GM23248 (cell line): ENCODE measurements at regions not wholly inside any gene's neighbourhood (a gene's known extent, or its start where the extent isn't known, plus 50 kb on each side); places are given as distances from the start of the nearest gene placed in this dataset.

ENCODE experiments used
- EZH2 ChIP-seq: fragments of 200-600 bp; sonication (generic); IDR thresholded peaks from 2 replicates; pipeline ENCODE4 v1.6.1; 2018; ENCODE audit warnings: antibody characterized with exemption, mild to moderate bottlenecking; ENCODE audit not compliant: insufficient read depth, poor library complexity, severe bottlenecking
- EZH2phosphoT487 ChIP-seq: fragments of 200-600 bp; sonication (generic); IDR thresholded peaks from 2 replicates; pipeline ENCODE4 v1.6.1; 2018; ENCODE audit warnings: antibody characterized with exemption, moderate library complexity, mild to moderate bottlenecking, low read depth; ENCODE audit not compliant: insufficient read depth

DNA sequence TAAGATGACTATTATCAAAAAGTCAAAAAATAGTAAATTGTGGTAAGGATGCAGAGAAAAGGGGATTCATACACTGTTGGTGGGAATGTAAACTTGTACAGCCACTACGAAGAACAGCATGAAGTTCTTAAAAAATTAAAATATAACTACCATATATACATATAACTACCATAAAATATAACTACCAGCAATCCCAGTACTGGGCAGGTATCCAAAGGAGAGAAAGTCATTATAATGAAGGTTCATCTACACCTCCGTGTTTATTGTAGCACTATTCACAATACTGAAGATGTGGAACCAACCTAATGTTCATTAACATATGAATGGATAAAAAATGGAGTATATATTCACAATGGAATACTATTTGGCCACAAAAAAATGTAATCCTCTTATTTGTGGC lies 360.9 kb upstream of the CT83 start:
- TF ChIP-seq EZH2 (no peak), EZH2phosphoT487 (no peak)
